ENCODE measurements at regions not wholly inside any gene's neighbourhood (a gene's known extent, or its start where the extent isn't known, plus 50 kb on each side); places are given as distances from the start of the nearest gene placed in this dataset.

DNA sequence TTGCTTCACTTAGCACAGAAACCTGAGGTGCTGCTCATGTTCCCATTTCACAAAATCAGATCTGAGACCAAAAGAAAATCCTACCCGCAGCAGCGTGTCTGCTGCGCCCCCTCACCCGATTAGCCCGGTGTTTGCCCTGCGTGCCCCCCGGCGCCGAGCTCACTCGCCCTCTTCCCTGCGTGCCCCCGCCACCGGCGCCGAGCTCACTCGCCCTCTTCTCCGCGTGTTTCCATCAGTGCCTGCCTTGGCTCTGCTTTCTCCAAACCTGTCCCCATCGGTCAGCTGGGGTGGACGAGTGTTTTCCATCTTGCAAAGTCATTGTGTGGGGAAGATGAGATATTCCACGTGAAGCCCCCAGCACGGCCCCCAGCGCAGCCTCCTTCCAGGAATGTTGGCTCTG is 225.3 kb upstream of the PITRM1 start:
- no peak for TF ChIP-seq POLR2A (IDR thresholded peaks at IDR 0.05)
- TF ChIP-seq, protein P1, sequence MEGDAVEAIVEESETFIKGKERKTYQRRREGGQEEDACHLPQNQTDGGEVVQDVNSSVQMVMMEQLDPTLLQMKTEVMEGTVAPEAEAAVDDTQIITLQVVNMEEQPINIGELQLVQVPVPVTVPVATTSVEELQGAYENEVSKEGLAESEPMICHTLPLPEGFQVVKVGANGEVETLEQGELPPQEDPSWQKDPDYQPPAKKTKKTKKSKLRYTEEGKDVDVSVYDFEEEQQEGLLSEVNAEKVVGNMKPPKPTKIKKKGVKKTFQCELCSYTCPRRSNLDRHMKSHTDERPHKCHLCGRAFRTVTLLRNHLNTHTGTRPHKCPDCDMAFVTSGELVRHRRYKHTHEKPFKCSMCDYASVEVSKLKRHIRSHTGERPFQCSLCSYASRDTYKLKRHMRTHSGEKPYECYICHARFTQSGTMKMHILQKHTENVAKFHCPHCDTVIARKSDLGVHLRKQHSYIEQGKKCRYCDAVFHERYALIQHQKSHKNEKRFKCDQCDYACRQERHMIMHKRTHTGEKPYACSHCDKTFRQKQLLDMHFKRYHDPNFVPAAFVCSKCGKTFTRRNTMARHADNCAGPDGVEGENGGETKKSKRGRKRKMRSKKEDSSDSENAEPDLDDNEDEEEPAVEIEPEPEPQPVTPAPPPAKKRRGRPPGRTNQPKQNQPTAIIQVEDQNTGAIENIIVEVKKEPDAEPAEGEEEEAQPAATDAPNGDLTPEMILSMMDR (IDR thresholded peaks at IDR 0.05), result no peak
